IPS-20b (cell line): ENCODE measurements at regions not wholly inside any gene's neighbourhood (a gene's known extent, or its start where the extent isn't known, plus 50 kb on each side); places are given as distances from the start of the nearest gene placed in this dataset.

ENCODE experiments used
- H3K27ac ChIP-seq: one replicate; pipeline ENCODE4 v1.5.1; 2013; ENCODE audit warnings: low read length
- H3K27me3 ChIP-seq: 2 replicates; pipeline ENCODE4 v1.6.1; 2013; ENCODE audit warnings: mild to moderate bottlenecking, low read length, inconsistent platforms; ENCODE audit not compliant: insufficient read depth
- H3K36me3 ChIP-seq: 2 replicates; pipeline ENCODE4 v1.6.1; 2013; ENCODE audit warnings: low read depth, mild to moderate bottlenecking, inconsistent platforms, low read length, moderate library complexity; ENCODE audit not compliant: insufficient read depth
- H3K4me1 ChIP-seq: 2 replicates; pipeline ENCODE4 v1.6.1; 2013; ENCODE audit warnings: mild to moderate bottlenecking, control low read depth, inconsistent platforms, low read length, moderate library complexity; ENCODE audit not compliant: insufficient read depth
- H3K4me3 ChIP-seq: 2 replicates; pipeline ENCODE4 v1.5.1; 2013; ENCODE audit warnings: mild to moderate bottlenecking, low read length, inconsistent platforms
- H3K9ac ChIP-seq: 2 replicates; pipeline ENCODE4 v1.6.1; 2013; ENCODE audit warnings: low read depth, mild to moderate bottlenecking, inconsistent platforms, low read length, moderate library complexity
- H3K9me3 ChIP-seq: 2 replicates; pipeline ENCODE4 v1.6.1; 2013; ENCODE audit warnings: mild to moderate bottlenecking, low read depth, low read length, inconsistent platforms; ENCODE audit not compliant: insufficient read depth

GRCh38 chr2:47226923-47227220 lies 50.6 kb upstream of the CALM2 start:
- no peak overlapping the region for H3K27ac ChIP-seq
- H3K4me1 ChIP-seq = peaks cover 5% of the 10 kb centered on the region; the same call in 1 of the 2 replicates

GRCh38 chr2:47226132-47226922 lies 50.0 kb upstream of the CALM2 start:
- Histone ChIP-seq H3K27ac (no peak overlapping the region), H3K36me3 (no peaks in the 10 kb centered on the region), H3K27me3 (no peaks in the 10 kb centered on the region), H3K4me1 (peaks cover 5% of the 10 kb centered on the region; the same call in 1 of the 2 replicates), H3K9ac (no peak overlapping the region), H3K4me3 (no peak overlapping the region), H3K9me3 (no peaks in the 10 kb centered on the region)

More at GRCh38 chr2:47226923-47227220, 50.6 kb upstream of the CALM2 start:
- Histone ChIP-seq H3K27me3 (no peaks in the 10 kb centered on the region), H3K4me3 (no peak overlapping the region), H3K9me3 (no peaks in the 10 kb centered on the region), H3K9ac (no peak overlapping the region), H3K36me3 (no peaks in the 10 kb centered on the region)
